HG03196 (cell line): ENCODE measurements at regions not wholly inside any gene's neighbourhood (a gene's known extent, or its start where the extent isn't known, plus 50 kb on each side); places are given as distances from the start of the nearest gene placed in this dataset.
"Not testable (repeated sequence)": the region's sequence is repeated elsewhere in the genome, so short reads cannot be mapped to it uniquely, and the experiment has no call there.

Experiments used
- ATAC-seq: cut with Tn5 transposase; IDR thresholded peaks from one replicate; pipeline ENCODE4 v1.9.1; 2021; ENCODE audit not compliant: unreplicated experiment

GRCh38 chr1:82139751-82140468 lies 339.2 kb downstream of the ADGRL2 start:
- ATAC-seq, result no peak

- ATAC-seq, result not testable (repeated sequence)
Observed at GRCh38 chr1:82136351-82136750, 335.6 kb downstream of the ADGRL2 start.

GRCh38 chr1:82125866-82126265 lies 325.1 kb downstream of the ADGRL2 start:
- no peak for ATAC-seq

DNA sequence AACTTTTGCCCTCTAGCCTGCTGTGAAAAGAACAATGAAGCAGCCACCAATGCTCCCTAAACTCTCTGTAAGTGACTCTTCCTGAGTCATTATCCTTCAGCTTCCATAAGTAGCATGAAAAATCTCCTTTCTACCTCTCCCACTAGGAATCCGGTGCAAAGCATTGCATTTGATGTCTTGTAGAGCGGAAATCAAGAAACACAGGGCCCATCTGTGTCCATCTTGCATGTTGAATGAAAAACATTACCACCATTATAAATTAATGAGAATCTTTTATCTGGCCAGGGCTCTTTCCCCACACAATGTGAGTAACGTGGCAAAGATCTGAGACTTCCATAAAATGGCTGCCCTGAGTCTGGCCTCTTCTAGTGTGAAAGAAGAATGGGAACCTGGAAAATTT lies 324.4 kb downstream of the ADGRL2 start:
- ATAC-seq, result no peak

- ATAC-seq, result no peak
Observed at GRCh38 chr1:82121421-82121820, 320.7 kb downstream of the ADGRL2 start.

DNA sequence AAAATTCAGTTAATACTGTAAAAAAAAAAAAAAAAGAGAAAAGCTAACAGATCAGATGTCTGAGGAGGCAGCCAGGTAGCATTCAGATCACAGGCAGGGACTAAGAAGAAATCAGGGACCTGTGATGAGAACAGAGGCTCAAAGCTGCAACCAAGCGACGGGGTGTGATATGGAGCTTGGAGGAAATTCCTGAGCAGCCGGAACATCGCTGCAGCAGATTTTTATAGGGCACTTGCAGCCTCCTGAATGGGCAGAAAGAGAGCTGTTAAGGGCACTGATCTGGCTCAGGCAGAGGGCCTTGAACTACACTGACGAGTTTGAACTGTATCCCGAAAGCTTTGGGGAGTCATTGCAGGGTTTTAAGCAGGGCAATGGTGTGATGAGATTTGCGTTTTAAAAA lies 315.4 kb downstream of the ADGRL2 start:
- no peak for ATAC-seq

DNA sequence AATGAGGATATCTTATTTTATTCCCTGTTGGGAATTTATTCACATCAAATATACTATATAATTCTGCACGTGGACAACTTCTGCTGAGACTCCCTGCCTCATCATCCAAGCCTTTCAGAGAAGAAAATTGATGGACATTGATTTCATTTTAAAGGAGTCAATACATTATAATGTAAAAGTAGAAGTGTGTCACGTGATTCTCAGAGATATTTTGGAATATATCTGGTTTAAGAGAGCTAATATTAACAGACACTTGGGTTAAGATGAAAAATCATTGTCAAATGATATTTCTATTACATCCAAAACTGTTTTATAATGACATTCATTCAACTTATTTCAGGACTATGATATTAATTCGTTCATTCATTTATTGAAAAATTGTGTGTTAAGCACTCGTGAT lies 314.2 kb downstream of the ADGRL2 start:
- no peak for ATAC-seq

DNA sequence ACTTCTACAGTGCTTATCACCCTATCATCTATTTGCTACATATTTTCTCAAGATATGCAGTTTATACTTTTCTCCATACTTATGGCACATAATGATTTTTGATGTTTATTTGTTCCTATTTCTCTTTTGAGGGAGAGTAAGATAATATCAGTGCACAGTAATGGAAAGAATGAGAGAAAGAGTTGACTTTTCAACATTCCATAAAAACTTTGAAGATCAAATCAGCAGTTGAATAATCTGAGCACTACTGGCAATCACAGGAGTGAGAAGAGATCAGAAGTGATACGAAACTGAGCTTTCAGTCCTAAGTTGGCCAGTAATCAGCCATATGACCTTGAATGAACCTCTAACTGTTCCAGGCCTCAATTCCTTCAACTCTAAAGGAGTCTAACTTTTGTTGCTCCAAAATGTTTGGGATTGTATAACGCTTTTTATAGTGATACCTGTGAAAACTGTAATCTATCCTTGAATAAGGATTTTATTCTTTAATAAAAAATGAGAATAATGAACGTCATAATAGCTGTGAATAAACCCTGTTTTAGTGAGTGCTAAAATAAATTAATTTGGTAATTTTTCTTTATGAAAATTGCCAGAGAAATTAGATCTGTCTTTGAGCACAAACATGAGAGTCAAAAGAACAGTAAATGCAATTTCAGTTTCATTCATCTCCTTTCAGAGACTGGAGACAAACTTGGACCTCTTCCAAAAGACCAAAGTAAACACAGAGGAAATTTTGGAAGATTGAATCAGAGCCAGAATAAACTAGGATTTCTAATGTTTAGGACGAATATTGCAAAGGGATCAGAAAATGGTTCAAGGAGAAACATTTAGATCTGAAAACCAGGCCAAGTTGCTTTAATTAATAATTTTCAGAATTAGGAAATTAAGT lies 309.9 kb downstream of the ADGRL2 start:
- no peak for ATAC-seq

DNA sequence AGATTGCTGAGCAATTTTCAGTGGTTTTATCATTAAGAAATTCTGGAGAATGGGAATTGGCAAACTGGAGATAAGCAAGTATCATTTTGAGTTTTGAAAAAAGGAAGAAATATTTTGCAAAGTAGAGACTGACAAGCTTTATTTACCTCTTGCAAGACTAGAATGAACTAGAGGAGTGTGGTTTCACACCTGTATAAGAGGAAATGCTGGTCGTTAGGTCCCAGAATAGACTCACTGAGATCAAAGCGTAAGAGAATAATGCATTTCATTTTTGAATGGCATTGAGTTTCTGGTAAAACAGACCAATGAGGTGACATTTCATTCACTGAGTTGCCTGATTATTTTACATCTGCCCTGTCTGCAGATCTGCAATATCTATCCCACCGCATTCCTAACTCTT lies 308.1 kb downstream of the ADGRL2 start:
- ATAC-seq, result no peak

- no peak for ATAC-seq
Observed at GRCh38 chr1:82106672-82107071, 305.9 kb downstream of the ADGRL2 start.

GRCh38 chr1:82099170-82099569 lies 298.4 kb downstream of the ADGRL2 start:
- no peak for ATAC-seq

DNA sequence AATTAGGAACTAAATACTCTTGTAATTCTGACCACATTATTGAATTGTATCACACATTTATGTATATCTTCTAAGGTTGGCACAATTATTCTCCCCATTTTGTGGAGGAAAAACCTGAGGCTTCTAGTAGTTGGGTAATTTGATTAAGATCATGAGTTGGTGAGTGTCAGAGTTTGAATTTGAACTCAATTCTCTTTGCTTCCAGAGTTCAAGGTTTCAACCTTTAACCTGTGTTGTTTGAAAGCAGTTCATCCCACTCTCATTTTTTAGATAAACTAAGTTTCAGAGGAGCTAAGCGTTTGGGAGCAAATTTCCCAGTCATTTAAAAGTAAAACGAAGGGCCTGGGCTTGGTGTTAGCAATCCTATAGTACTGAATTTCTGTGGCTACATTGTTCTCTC lies 293.4 kb downstream of the ADGRL2 start:
- ATAC-seq, result no peak

- ATAC-seq, result no peak
Observed at GRCh38 chr1:82091729-82092128, 291.0 kb downstream of the ADGRL2 start.

- ATAC-seq, result no peak
Observed at GRCh38 chr1:82091265-82091664, 290.5 kb downstream of the ADGRL2 start.

DNA sequence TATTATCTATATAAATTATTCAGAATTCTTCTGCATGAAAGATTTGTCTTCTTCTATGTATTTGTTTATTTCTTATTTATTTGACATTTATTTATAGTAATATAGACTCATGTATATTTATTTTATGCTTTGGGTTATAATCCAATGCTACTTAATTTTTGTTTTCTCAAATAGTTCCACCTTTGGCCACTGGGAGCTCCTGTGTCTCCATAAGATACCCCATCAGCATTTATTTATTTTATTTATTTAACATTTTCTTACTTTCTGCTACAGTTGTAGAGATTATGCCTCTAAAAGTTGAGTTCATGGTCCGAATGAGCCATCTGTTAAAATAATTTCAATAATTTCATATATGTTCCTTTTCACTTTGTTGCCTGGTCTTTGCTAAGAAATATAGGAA lies 289.4 kb downstream of the ADGRL2 start:
- no peak for ATAC-seq

- no peak for ATAC-seq
Observed at GRCh38 chr1:82086739-82087138, 286.0 kb downstream of the ADGRL2 start.

- ATAC-seq, result no peak
Observed at GRCh38 chr1:82079607-82080006, 278.9 kb downstream of the ADGRL2 start.

- no peak for ATAC-seq
Observed at GRCh38 chr1:82073659-82074058, 272.9 kb downstream of the ADGRL2 start.

DNA sequence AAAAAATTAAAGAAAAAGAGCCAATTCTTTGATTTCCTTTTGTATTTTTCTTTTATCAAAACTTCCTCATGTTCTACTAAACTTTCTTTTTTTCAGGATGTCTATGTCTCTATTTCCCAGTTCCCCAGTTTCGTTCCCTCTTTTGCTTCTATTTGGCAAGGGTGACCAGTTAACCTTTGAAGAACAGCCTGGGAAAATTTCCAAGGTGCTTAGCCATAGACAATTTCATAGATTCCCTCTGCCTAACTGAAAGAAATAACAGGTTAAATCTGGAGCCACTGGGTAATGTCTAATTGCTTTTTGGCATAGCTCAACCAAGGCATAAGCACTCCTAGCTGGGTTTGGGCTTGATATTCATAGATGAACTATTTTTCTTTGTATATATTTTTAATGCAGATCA lies 272.3 kb downstream of the ADGRL2 start:
- ATAC-seq, result no peak

DNA sequence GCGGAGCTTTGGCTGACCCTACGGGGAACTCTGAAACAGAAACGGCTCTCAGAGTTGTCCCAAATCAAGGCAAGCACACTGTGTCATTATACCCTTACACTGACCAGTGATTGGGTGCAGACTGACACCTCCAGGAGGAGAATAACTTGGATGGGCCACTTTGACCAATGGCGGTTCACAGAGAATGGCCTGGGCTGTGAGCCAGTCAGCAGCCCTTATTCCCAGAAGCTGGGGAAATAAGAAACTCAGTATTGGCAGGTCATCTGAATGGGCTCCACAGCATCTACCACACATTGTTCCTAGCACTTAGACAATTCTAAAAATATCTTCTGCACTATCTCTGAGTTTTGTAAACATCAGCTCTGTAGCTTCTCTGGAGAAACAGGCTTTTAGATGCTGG lies 265.2 kb downstream of the ADGRL2 start:
- no peak for ATAC-seq

- no peak for ATAC-seq
Observed at GRCh38 chr1:82064691-82065090, 264.0 kb downstream of the ADGRL2 start.

DNA sequence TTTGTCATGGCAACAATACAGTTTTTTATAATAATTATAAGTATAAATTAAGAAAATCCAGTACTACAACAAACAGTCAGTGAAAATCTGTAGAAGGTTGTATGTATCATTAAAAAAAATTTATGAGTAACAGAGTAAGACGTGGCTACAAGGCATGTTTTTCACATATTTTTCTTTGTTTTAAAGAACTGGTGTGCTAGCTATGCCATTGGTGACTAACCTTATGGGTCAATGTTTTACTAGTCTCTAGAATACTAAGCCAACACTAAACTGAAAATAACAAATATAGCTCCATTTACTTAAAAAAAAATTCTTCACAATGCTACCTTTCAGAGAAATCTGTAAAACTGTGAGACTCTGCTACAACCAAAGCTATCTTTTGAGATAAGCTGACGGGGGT lies 261.5 kb downstream of the ADGRL2 start:
- ATAC-seq, result no peak
